Ishikawa (cell line): ENCODE measurements at regions not wholly inside any gene's neighbourhood (a gene's known extent, or its start where the extent isn't known, plus 50 kb on each side); places are given as distances from the start of the nearest gene placed in this dataset.

Experiments used
- CEBPB ChIP-seq: IDR thresholded peaks from 2 replicates; pipeline ENCODE4 v1.6.1; 2012
- CREB1 ChIP-seq: IDR thresholded peaks from 2 replicates; pipeline ENCODE4 v1.6.1; 2012; ENCODE audit warnings: low read depth
- EGR1 ChIP-seq: IDR thresholded peaks from 2 replicates; pipeline ENCODE4 v1.6.1; 2012
- EP300 ChIP-seq: IDR thresholded peaks from 2 replicates; pipeline ENCODE4 v1.6.1; 2012; ENCODE audit warnings: borderline replicate concordance
- FOXM1 ChIP-seq: IDR thresholded peaks from 2 replicates; pipeline ENCODE4 v1.6.1; 2012; ENCODE audit warnings: low read depth, borderline replicate concordance
- MAX ChIP-seq: IDR thresholded peaks from 2 replicates; pipeline ENCODE4 v1.6.1; 2012
- NFIC ChIP-seq: IDR thresholded peaks from 2 replicates; pipeline ENCODE4 v1.6.1; 2012
- RAD21 ChIP-seq: IDR thresholded peaks from 2 replicates; pipeline ENCODE4 v1.6.1; 2012; ENCODE audit warnings: low read depth
- REST ChIP-seq: IDR thresholded peaks from 2 replicates; pipeline ENCODE4 v1.6.1; 2012; ENCODE audit warnings: low read depth, mild to moderate bottlenecking
- TAF1 ChIP-seq: IDR thresholded peaks from 2 replicates; pipeline ENCODE4 v1.6.1; 2012; ENCODE audit warnings: low read depth, mild to moderate bottlenecking
- TCF12 ChIP-seq: IDR thresholded peaks from 2 replicates; pipeline ENCODE4 v1.6.1; 2012; ENCODE audit warnings: low read depth
- TEAD4 ChIP-seq: IDR thresholded peaks from 2 replicates; pipeline ENCODE4 v1.6.1; 2012
- USF1 ChIP-seq: IDR thresholded peaks from 2 replicates; pipeline ENCODE4 v1.6.1; 2012
- YY1 ChIP-seq: IDR thresholded peaks from 2 replicates; pipeline ENCODE4 v1.6.1; 2012; ENCODE audit warnings: low read depth
- ZBTB7A ChIP-seq: IDR thresholded peaks from 2 replicates; pipeline ENCODE4 v1.6.1; 2012; ENCODE audit warnings: low read depth

- TF ChIP-seq USF1 (no peak), RAD21 (no peak), CREB1 (no peak), TAF1 (no peak), MAX (no peak), ZBTB7A (no peak), TCF12 (no peak)
Observed at GRCh38 chr6:20029979-20030378, 182.3 kb downstream of the MBOAT1 start.

GRCh38 chr6:20031342-20031741, 180.9 kb downstream of the MBOAT1 start:
- TF ChIP-seq TAF1 (no peak), EP300 (no peak), REST (no peak), EGR1 (no peak), CEBPB (no peak), CREB1 (no peak), RAD21 (no peak), YY1 (no peak), FOXM1 (no peak), USF1 (no peak), MAX (no peak), ZBTB7A (no peak), NFIC (no peak), TCF12 (no peak)

- no peak for TF ChIP-seq EGR1
- no peak for TF ChIP-seq NFIC
- TF ChIP-seq TAF1 = no peak
- TF ChIP-seq USF1 = no peak
- no peak for TF ChIP-seq YY1
- TF ChIP-seq MAX = no peak
- no peak for TF ChIP-seq TEAD4
- TF ChIP-seq CEBPB = no peak
- TF ChIP-seq ZBTB7A = no peak
- TF ChIP-seq REST = no peak
- TF ChIP-seq RAD21 = no peak
- TF ChIP-seq TCF12 = no peak
- no peak for TF ChIP-seq FOXM1
- no peak for TF ChIP-seq CREB1
- no peak for TF ChIP-seq EP300
Observed at GRCh38 chr6:20033697-20034407, 178.4 kb downstream of the MBOAT1 start.

GRCh38 chr6:20034408-20034769, 177.9 kb downstream of the MBOAT1 start:
- no peak for TF ChIP-seq REST
